NB4 (cell line): ENCODE measurements at regions not wholly inside any gene's neighbourhood (a gene's known extent, or its start where the extent isn't known, plus 50 kb on each side); places are given as distances from the start of the nearest gene placed in this dataset.

Experiments
- DNase-seq: peaks from one replicate; pipeline ENCODE4 v3.0.0; 2010; ENCODE audit warnings: low read depth
- H3K4me3 ChIP-seq: one replicate; pipeline ENCODE4 v1.5.1; 2011; ENCODE audit warnings: mild to moderate bottlenecking, low read depth, low read length, moderate library complexity
- CTCF ChIP-seq: IDR thresholded peaks from one replicate; pipeline ENCODE4 v1.5.1; 2012; ENCODE audit warnings: low read depth, low read length
- MYC ChIP-seq: IDR thresholded peaks from 2 replicates; pipeline ENCODE4 v1.6.1; 2011; ENCODE audit warnings: low read depth, low read length
- POLR2A ChIP-seq: IDR thresholded peaks from 2 replicates; pipeline ENCODE4 v1.6.1; 2011; ENCODE audit warnings: mild to moderate bottlenecking; ENCODE audit not compliant: insufficient read length; ENCODE audit errors: extremely low read depth
- TF ChIP-seq, protein P1 (sequence below): IDR thresholded peaks from 2 replicates; pipeline ENCODE4 v1.6.1; 2011; ENCODE audit warnings: low read depth, low read length

- DNase-seq, result no peak
- TF ChIP-seq, protein P1, sequence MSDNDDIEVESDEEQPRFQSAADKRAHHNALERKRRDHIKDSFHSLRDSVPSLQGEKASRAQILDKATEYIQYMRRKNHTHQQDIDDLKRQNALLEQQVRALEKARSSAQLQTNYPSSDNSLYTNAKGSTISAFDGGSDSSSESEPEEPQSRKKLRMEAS, result no peak
- TF ChIP-seq POLR2A (no peak), MYC (no peak), CTCF (no peak)
- no peak overlapping the region for H3K4me3 ChIP-seq
Observed at GRCh38 chr2:198441246-198441645, 636.9 kb downstream of the PLCL1 start.

GRCh38 chr2:198440833-198441232 is 636.4 kb downstream of the PLCL1 start:
- H3K4me3 ChIP-seq, result no peak overlapping the region
- no peak for TF ChIP-seq MYC
- TF ChIP-seq, protein P1, result no peak
- no peak for DNase-seq

GRCh38 chr2:198438331-198438730 is 633.9 kb downstream of the PLCL1 start:
- H3K4me3 ChIP-seq, result no peak overlapping the region
- DNase-seq, result no peak
- no peak for TF ChIP-seq CTCF
- TF ChIP-seq, protein P1, result no peak
- no peak for TF ChIP-seq POLR2A
- no peak for TF ChIP-seq MYC

- H3K4me3 ChIP-seq, result no peak overlapping the region
- no peak for TF ChIP-seq MYC
- TF ChIP-seq, protein P1, result no peak
- TF ChIP-seq CTCF, result no peak
- TF ChIP-seq POLR2A, result no peak
- no peak for DNase-seq
Observed at GRCh38 chr2:198424112-198424511, 619.7 kb downstream of the PLCL1 start.

DNA sequence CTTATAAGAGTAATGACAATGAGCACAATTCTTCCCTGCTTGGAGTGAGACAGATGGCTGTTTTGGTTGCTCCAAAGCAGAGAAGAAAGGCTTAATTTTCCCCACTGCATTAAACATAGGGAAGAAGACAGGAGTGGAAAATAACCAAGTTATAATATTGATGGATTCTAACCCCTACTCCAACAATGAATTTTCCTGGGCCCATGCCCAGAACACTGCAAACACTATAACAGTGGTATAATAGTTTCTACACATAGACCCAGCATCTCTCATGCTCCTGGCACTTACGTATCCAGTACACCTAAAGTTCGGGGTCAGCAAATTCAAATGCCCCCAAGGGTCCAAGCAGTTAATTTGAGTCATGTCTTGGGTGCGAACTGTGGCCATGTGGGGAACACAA is 613.4 kb downstream of the PLCL1 start:
- no peak for TF ChIP-seq CTCF
- TF ChIP-seq, protein P1, result no peak
- no peak for TF ChIP-seq POLR2A
- TF ChIP-seq MYC, result no peak
- DNase-seq, result no peak
- no peak overlapping the region for H3K4me3 ChIP-seq

- TF ChIP-seq, protein P1, result no peak
- no peak for TF ChIP-seq POLR2A
- TF ChIP-seq MYC, result no peak
- TF ChIP-seq CTCF, result no peak
- no peak for DNase-seq
- H3K4me3 ChIP-seq, result no peak overlapping the region
Observed at GRCh38 chr2:198414976-198415375, 610.6 kb downstream of the PLCL1 start.
